Mammary epithelial cell (primary cell): ENCODE measurements at regions not wholly inside any gene's neighbourhood (a gene's known extent, or its start where the extent isn't known, plus 50 kb on each side); places are given as distances from the start of the nearest gene placed in this dataset.

Experiments used
- EZH2 ChIP-seq: IDR thresholded peaks from 2 replicates; pipeline ENCODE4 v1.6.1; 2012; ENCODE audit warnings: low read length, inconsistent platforms, borderline replicate concordance
- TF ChIP-seq, protein P1 (sequence below), 2 donors: IDR thresholded peaks in 1 of 2; conservative IDR thresholded peaks in 1 of 2; 2 replicates each; pipeline ENCODE4 v1.5.1; 2011 to 2012; ENCODE audit warnings: inconsistent platforms in 2 of 2, low read length in 2 of 2, mild to moderate bottlenecking in 2 of 2, control low read depth in 1 of 2, low read depth in 1 of 2; ENCODE audit not compliant: insufficient read depth in 1 of 2; ENCODE audit errors: extremely low read depth in 1 of 2

- TF ChIP-seq, protein P1, sequence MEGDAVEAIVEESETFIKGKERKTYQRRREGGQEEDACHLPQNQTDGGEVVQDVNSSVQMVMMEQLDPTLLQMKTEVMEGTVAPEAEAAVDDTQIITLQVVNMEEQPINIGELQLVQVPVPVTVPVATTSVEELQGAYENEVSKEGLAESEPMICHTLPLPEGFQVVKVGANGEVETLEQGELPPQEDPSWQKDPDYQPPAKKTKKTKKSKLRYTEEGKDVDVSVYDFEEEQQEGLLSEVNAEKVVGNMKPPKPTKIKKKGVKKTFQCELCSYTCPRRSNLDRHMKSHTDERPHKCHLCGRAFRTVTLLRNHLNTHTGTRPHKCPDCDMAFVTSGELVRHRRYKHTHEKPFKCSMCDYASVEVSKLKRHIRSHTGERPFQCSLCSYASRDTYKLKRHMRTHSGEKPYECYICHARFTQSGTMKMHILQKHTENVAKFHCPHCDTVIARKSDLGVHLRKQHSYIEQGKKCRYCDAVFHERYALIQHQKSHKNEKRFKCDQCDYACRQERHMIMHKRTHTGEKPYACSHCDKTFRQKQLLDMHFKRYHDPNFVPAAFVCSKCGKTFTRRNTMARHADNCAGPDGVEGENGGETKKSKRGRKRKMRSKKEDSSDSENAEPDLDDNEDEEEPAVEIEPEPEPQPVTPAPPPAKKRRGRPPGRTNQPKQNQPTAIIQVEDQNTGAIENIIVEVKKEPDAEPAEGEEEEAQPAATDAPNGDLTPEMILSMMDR (conservative IDR thresholded peaks at IDR 0.05 in 1 of 2, IDR thresholded peaks at IDR 0.05 in 1 of 2; ENCODE audit: extremely low read depth in 1 of 2, insufficient read depth in 1 of 2, low read depth in 1 of 2, low read length in 2 of 2), result no peak
- TF ChIP-seq EZH2, result no peak
Observed at GRCh38 chr6:23650676-23651075, 475.3 kb upstream of the NRSN1 start.
